B cell (primary cell): ENCODE measurements at regions not wholly inside any gene's neighbourhood (a gene's known extent, or its start where the extent isn't known, plus 50 kb on each side); places are given as distances from the start of the nearest gene placed in this dataset.

Experiments used
- ATAC-seq: fragments of 200-7000 bp; cut with Tn5 transposase; one replicate; pipeline ENCODE4 v1.10.0; 2021; ENCODE audit warnings: low read depth, mild to moderate bottlenecking, moderate number of reproducible peaks, moderate library complexity
- CTCF ChIA-PET: fragments of 350-600 bp; sonication (Branson Sonifier 250); formaldehyde crosslinking; loops from one replicate; lab custom pipeline; 2021; ENCODE audit warnings: antibody characterized with exemption, inconsistent platforms; lab: Charles Lee
- POLR2A ChIA-PET: fragments of 350-600 bp; sonication (Branson Sonifier 250); formaldehyde crosslinking; loops from one replicate; lab custom pipeline; 2021; ENCODE audit warnings: antibody characterized with exemption; lab: Charles Lee
- DNase-seq: peaks from one replicate; pipeline ENCODE4 v3.0.0; 2013
- H2AFZ ChIP-seq: 2 replicates; pipeline ENCODE4 v1.6.1; 2012; ENCODE audit warnings: mild to moderate bottlenecking, low read depth, low read length; ENCODE audit not compliant: insufficient read depth, poor library complexity, severe bottlenecking
- H3K27ac ChIP-seq, 2 donors: 1 replicate in 1 of 2; 2 replicates in 1 of 2; pipeline ENCODE4 v1.5.1; 2012 to 2013; ENCODE audit warnings: low read length in 2 of 2, mild to moderate bottlenecking in 2 of 2, moderate library complexity in 1 of 2
- H3K27me3 ChIP-seq, 4 experiments: fragments of 200-600 bp in 1 of 4; sonication (generic) in 1 of 4; replicated peaks in 1 of 4; 1 replicate in 2 of 4; 2 replicates in 2 of 4; pipeline versions ENCODE4 v1.6.1 to v1.7.0; 2013 to 2016; ENCODE audit warnings: low read length in 3 of 4, mild to moderate bottlenecking in 2 of 4, mixed read lengths in 1 of 4, moderate library complexity in 1 of 4; ENCODE audit not compliant: insufficient read depth in 4 of 4, control insufficient read depth in 3 of 4; ENCODE audit errors: control extremely low read depth in 1 of 4
- H3K36me3 ChIP-seq, 2 experiments: replicated peaks in 1 of 2; 1 replicate in 1 of 2; 2 replicates in 1 of 2; pipeline versions ENCODE4 v1.6.1 to v1.7.1; 2013; ENCODE audit warnings: low read length in 1 of 2; ENCODE audit not compliant: insufficient read depth in 2 of 2, control insufficient read depth in 1 of 2; ENCODE audit errors: control extremely low read depth in 1 of 2, extremely low read depth in 1 of 2
- H3K4me1 ChIP-seq, 2 donors: fragments of 200-600 bp in 1 of 2; sonication (generic) in 1 of 2; 1 replicate in 1 of 2; 2 replicates in 1 of 2; pipeline versions ENCODE4 v1.5.1 to v1.6.1; 2013 to 2017; ENCODE audit warnings: low read length in 2 of 2; ENCODE audit not compliant: control insufficient read depth in 2 of 2, insufficient read depth in 2 of 2
- H3K4me2 ChIP-seq: replicated peaks from 2 replicates; pipeline ENCODE3; 2012; ENCODE audit warnings: mild to moderate bottlenecking, low read depth, low read length; ENCODE audit not compliant: poor library complexity, severe bottlenecking
- H3K4me3 ChIP-seq, 5 experiments: fragments of 200-600 bp in 1 of 5; sonication (generic) in 1 of 5; 1 replicate in 3 of 5; 2 replicates in 2 of 5; pipeline versions ENCODE4 v1.5.1 to v1.7.0; 2011 to 2016; ENCODE audit warnings: low read length in 4 of 5, mild to moderate bottlenecking in 4 of 5, low read depth in 2 of 5, control low read depth in 1 of 5, moderate library complexity in 1 of 5; ENCODE audit not compliant: insufficient read depth in 1 of 5; ENCODE audit errors: control extremely low read depth in 1 of 5, extremely low read depth in 1 of 5
- H3K79me2 ChIP-seq: fragments of 200-600 bp; sonication (generic); one replicate; pipeline ENCODE4 v1.6.0; 2016; ENCODE audit warnings: low read length; ENCODE audit not compliant: control insufficient read depth, insufficient read depth
- H3K9ac ChIP-seq: fragments of 200-600 bp; sonication (generic); 2 replicates; pipeline ENCODE4 v1.6.1; 2017; ENCODE audit warnings: mild to moderate bottlenecking, low read length, moderate library complexity
- H3K9me3 ChIP-seq, 3 donors: one replicate each; pipeline versions ENCODE4 v1.6.1 to v1.7.1; 2013; ENCODE audit warnings: low read length in 2 of 3; ENCODE audit not compliant: control insufficient read depth in 2 of 3, insufficient read depth in 1 of 3; ENCODE audit errors: control extremely low read depth in 1 of 3
- H4K20me1 ChIP-seq: 2 replicates; pipeline ENCODE4 v1.6.0; 2012; ENCODE audit warnings: mild to moderate bottlenecking, low read length; ENCODE audit not compliant: insufficient read depth, control insufficient read depth, poor library complexity, severe bottlenecking
- H3K27ac Mint-ChIP-seq: one replicate; pipeline ENCODE4 v1.8.0; 2021; ENCODE audit warnings: mixed read lengths
- H3K27me3 Mint-ChIP-seq: one replicate; pipeline ENCODE4 v1.8.0; 2021; ENCODE audit warnings: mixed read lengths
- H3K4me1 Mint-ChIP-seq: one replicate; pipeline ENCODE4 v1.8.0; 2021; ENCODE audit warnings: mixed read lengths
- H3K4me3 Mint-ChIP-seq: one replicate; pipeline ENCODE4 v1.8.0; 2021; ENCODE audit warnings: mixed read lengths
- H3K9me3 Mint-ChIP-seq: one replicate; pipeline ENCODE4 v1.8.0; 2022; ENCODE audit warnings: mixed read lengths; ENCODE audit not compliant: insufficient read depth
- EZH2 ChIP-seq: IDR thresholded peaks from 2 replicates; pipeline ENCODE4 v1.6.1; 2012; ENCODE audit warnings: borderline replicate concordance, low read depth, mild to moderate bottlenecking, moderate library complexity, low read length; ENCODE audit not compliant: insufficient read depth, poor library complexity, severe bottlenecking
- WGBS: methylation state at CpG from one replicate; pipeline ENCODE4 v1.1.5; 2013; ENCODE audit warnings: missing lambda C conversion rate; ENCODE audit not compliant: insufficient coverage; 5-methylcytosine and 5-hydroxymethylcytosine counted together
- intact Hi-C: fragments of 100-400 bp; cut with micrococcal nuclease; formaldehyde crosslinking; loops from one replicate; pipeline ENCODE4 v1.10.0; 2022
- TF ChIP-seq, protein P1 (sequence below): fragments of 200-600 bp; IDR thresholded peaks from one replicate; pipeline ENCODE4 v1.8.0; 2022; ENCODE audit warnings: antibody characterized with exemption, mild to moderate bottlenecking

DNA sequence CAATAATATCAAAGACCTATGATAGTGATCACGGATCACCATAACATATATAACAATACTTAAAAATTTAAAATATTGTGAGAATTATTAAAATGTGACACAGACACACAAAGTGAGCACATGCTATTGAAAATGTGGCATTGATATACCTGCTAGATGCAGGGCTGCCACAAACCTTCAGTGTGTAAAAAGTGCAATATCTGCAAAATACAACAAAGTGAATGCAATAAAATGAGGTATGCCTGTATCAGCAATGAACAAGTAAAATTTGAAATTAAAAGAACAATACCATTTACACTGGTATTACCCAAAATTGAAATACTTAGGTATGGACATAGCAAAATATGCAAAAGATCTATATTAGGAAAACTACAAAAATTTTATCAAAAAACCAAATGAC lies 1217.8 kb upstream of the PCDH20 start:
- Mint-ChIP-seq H3K27me3 (no peaks in the 10 kb centered on the region), H3K4me1 (no peaks in the 10 kb centered on the region), H3K27ac (no peak overlapping the region), H3K9me3 (no peaks in the 10 kb centered on the region), H3K4me3 (no peak overlapping the region)
- intact Hi-C loops, result no loop called here
- WGBS, result no CpG with 5 or more reads among the region's 1 CpG
- no peaks in the 10 kb centered on the region for H3K27me3 ChIP-seq
- no peak for DNase-seq
- no peaks in the 10 kb centered on the region for H3K36me3 ChIP-seq
- no peak overlapping the region for H3K4me2 ChIP-seq
- no peak for ATAC-seq
- no peaks in the 10 kb centered on the region for H4K20me1 ChIP-seq
- no peaks in the 10 kb centered on the region for H3K4me1 ChIP-seq
- no peaks in the 10 kb centered on the region for H3K9me3 ChIP-seq
- ChIA-PET CTCF (no interaction called here), POLR2A (no interaction called here)
- no peak overlapping the region for H2AFZ ChIP-seq
- no peak overlapping the region for H3K9ac ChIP-seq
- no peak for TF ChIP-seq EZH2
- TF ChIP-seq, protein P1, sequence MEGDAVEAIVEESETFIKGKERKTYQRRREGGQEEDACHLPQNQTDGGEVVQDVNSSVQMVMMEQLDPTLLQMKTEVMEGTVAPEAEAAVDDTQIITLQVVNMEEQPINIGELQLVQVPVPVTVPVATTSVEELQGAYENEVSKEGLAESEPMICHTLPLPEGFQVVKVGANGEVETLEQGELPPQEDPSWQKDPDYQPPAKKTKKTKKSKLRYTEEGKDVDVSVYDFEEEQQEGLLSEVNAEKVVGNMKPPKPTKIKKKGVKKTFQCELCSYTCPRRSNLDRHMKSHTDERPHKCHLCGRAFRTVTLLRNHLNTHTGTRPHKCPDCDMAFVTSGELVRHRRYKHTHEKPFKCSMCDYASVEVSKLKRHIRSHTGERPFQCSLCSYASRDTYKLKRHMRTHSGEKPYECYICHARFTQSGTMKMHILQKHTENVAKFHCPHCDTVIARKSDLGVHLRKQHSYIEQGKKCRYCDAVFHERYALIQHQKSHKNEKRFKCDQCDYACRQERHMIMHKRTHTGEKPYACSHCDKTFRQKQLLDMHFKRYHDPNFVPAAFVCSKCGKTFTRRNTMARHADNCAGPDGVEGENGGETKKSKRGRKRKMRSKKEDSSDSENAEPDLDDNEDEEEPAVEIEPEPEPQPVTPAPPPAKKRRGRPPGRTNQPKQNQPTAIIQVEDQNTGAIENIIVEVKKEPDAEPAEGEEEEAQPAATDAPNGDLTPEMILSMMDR, result no peak
- H3K79me2 ChIP-seq, result no peaks in the 10 kb centered on the region
- H3K4me3 ChIP-seq, result no peak overlapping the region
- no peak overlapping the region for H3K27ac ChIP-seq

DNA sequence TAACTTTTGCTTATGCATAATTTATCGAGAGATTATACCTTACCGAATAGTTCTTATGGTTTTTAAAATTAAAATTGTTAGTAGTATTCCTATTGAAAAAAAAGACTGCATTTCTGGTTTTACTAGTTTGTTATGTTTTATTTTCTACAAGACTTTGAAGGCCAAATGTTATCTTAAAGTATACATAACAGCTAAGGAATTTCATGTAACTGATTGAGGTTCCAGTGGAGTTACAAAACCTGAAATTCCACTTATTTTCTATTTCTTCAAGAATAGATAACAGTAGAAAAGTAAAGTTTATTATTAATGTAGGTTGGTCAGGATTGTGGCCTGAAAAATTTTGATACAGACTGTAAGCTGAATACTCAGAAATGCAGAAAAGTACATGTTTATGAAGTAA lies 1216.0 kb upstream of the PCDH20 start:
- no peak overlapping the region for H3K4me3 ChIP-seq
- no peaks in the 10 kb centered on the region for H3K27me3 ChIP-seq
- no peak overlapping the region for H3K27ac Mint-ChIP-seq
- no peaks in the 10 kb centered on the region for H4K20me1 ChIP-seq
- intact Hi-C loops, result no loop called here
- H3K9me3 Mint-ChIP-seq, result no peaks in the 10 kb centered on the region
- H3K4me1 Mint-ChIP-seq, result no peaks in the 10 kb centered on the region
- H3K4me2 ChIP-seq, result no peak overlapping the region
- H3K27me3 Mint-ChIP-seq, result no peaks in the 10 kb centered on the region
- ATAC-seq (no peak), DNase-seq (no peak)
- no peak overlapping the region for H3K27ac ChIP-seq
- WGBS, result no CpG with 5 or more reads among the region's 2 CpGs
- POLR2A ChIA-PET, result no interaction called here
- no peak for TF ChIP-seq EZH2
- TF ChIP-seq, protein P1, result no peak
- CTCF ChIA-PET, result no interaction called here
- H3K79me2 ChIP-seq, result no peaks in the 10 kb centered on the region
- peaks cover 0 to 6% (median 0%) of the 10 kb centered on the region in 3 donors for H3K9me3 ChIP-seq
- H2AFZ ChIP-seq, result no peak overlapping the region
- no peak overlapping the region for H3K4me3 Mint-ChIP-seq
- no peak overlapping the region for H3K9ac ChIP-seq
- no peaks in the 10 kb centered on the region for H3K36me3 ChIP-seq
- no peaks in the 10 kb centered on the region for H3K4me1 ChIP-seq
